T-helper 9 cell (primary cell): ENCODE measurements at regions not wholly inside any gene's neighbourhood (a gene's known extent, or its start where the extent isn't known, plus 50 kb on each side); places are given as distances from the start of the nearest gene placed in this dataset.
"Not testable (repeated sequence)": the region's sequence is repeated elsewhere in the genome, so short reads cannot be mapped to it uniquely, and the experiment has no call there.

Experiments
- DNase-seq: peaks from one replicate; pipeline ENCODE4 v3.0.0-alpha.2; 2020

DNA sequence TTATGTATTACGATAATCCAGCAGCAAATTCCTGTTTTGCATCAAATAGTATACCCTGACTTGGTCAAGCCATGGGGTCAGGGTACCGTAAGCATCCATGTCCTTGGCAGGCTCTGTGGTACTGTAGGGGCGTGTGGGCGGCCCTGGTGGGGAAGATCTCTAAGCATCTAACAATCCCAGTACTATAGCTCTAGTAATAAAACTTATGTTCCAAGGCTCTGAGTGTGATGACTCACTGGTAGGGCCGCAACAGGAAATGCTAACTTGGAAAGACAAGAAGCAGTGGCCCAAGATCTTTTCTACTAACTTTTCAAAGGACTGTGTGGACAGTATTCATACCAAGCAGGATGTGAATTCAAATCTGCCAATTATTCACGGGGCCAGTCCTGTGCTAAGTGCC lies 63.8 kb downstream of the CLEC18A start:
- not testable (repeated sequence) for DNase-seq

DNA sequence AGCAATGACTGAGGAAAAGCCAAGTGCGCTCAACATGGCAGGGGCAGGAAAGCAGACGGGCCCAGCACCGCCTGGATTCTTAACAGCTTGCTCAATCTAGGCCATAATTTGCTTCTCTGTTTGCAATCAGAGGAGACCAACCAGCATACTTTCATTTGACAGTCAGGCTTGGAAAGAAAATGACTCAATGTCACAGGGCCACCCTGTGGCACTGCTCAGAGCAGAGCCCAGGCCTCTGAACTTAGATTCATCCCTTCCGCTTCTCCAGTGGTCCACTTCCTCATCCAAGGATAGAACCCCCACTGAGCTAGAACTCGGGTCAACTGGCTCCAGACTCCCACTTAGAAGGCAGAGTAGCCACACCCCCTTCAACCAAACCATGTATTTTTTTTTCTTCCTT lies 65.6 kb downstream of the CLEC18A start:
- DNase-seq, result not testable (repeated sequence)

DNA sequence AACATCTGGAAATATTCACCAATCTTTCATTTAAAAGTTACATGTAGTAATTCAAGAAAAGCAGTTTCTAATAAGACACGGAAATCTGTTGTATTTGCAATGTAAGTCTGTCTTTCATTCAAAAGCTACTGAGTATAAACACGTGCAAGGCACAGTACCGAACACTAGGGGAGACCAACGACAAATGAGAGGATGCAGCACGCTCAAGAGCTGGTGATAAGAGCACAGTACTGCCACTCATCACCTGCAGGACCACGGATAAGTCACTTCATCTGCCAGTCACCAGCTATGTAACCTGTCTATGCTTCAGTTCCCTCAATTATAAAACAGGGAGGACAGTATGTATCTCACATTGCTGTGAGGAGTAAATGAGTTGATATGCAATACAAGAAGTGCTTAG lies 67.1 kb downstream of the CLEC18A start:
- peak; percentile 16 for DNase-seq

DNA sequence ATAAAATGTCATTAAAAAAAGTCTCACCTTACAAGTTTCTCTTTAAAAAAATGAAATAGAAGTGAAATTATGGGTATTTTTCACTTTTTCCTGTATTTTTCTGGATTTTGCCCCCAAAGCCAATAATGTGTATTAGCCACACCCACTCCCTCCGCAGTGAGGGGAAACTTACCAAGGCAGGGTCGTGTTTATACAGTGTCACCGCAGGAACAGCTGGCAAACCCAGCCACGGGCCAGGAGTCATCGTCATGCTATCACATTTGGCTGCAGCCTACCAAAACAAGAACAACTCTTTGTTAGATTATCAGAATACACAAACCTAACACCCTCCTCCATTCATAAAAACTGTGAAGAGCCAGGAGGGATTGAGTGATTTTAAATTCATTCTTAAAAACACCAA lies 72.1 kb downstream of the CLEC18A start:
- DNase-seq, result not testable (repeated sequence)

- DNase-seq, result not testable (repeated sequence)
Measured at GRCh38 chr16:70023956-70024355, 72.8 kb downstream of the CLEC18A start.

- peak; percentile 27 for DNase-seq
Measured at GRCh38 chr16:70026165-70026854, 75.2 kb downstream of the CLEC18A start.

GRCh38 chr16:70032906-70033305 lies 81.2 kb upstream of the PDPR start:
- not testable (repeated sequence) for DNase-seq

GRCh38 chr16:70037913-70038312 lies 76.2 kb upstream of the PDPR start:
- not testable (repeated sequence) for DNase-seq

DNA sequence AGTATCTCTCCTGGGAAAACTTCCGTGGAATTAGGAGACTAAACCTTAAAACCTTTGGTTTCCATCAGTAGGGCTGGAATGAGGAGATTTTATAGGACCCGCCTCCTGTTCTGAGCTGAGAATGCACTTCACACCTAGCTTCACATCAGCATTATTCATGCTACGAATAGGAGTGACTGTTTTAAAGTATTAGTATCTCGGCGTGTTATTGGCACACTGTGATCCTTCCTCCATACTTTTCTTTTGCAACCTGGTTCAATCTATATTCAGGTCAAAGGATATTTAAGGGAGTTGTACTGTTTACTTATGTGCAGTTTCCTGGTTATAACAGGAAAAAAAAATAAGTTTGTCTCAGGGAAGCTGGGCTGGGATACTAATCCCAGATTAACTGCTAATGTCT lies 73.6 kb upstream of the PDPR start:
- DNase-seq, result not testable (repeated sequence)

DNA sequence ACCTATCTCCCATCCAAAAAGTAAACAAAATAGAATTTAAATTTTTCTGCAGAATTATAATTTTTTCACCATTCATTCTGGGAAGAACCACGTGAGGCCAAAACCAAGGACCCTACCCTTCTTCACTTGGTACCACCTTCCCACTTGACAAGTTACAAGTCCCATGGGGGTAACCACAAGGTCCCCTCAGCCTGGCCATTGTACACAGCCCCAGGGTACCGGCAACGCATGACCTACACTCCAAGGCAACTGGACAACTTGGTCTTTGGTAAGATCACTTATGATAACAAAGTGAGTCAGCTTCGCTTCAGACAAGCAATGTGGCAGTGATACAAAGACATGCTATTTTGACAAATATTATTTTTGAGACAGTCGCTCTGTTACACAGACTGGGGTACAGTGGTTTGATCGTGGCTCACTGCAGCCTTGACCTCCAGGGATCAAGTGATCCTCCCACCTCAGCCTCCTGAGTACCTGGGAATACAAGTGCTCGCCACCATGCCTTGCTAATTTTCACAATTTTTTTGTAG lies 70.5 kb upstream of the PDPR start:
- not testable (repeated sequence) for DNase-seq

DNA sequence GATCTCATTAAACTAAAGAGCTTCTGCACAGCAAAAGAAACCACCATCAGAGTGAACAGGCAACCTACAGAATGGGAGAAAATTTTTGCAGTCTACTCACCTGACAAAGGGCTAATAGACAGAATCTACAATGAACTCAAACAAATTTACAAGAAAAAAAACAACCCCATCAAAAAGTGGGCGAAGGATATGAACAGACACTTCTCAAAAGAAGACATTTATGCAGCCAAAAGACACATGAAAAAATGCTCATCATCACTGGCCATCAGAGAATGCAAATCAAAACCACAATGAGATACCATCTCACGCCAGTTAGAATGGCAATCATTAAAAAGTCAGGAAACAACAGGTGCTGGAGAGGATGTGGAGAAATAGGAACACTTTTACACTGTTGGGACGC lies 67.6 kb upstream of the PDPR start:
- not testable (repeated sequence) for DNase-seq

- DNase-seq, result not testable (repeated sequence)
Measured at GRCh38 chr16:70048083-70048482, 66.0 kb upstream of the PDPR start.

GRCh38 chr16:70058056-70058455 lies 56.1 kb upstream of the PDPR start:
- DNase-seq, result not testable (repeated sequence)

DNA sequence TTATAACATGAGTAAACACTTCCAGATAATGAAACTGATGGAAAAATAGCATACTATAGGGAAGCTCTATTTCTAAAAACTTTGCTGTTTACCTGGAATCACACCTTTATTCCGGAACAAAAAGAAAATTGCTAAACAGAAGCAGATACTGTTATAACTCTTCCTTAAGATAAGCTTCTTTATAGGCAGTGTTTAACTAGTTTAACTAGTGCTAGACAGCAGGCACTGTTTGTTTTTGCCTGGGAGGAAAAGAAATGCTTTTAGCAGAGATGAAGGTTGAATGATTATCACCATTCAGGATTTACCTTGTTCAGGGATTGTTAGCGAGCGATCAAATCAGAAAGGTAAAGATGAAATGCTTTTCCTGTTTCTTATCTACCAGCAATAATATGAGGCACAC lies 54.7 kb upstream of the PDPR start:
- not testable (repeated sequence) for DNase-seq

DNA sequence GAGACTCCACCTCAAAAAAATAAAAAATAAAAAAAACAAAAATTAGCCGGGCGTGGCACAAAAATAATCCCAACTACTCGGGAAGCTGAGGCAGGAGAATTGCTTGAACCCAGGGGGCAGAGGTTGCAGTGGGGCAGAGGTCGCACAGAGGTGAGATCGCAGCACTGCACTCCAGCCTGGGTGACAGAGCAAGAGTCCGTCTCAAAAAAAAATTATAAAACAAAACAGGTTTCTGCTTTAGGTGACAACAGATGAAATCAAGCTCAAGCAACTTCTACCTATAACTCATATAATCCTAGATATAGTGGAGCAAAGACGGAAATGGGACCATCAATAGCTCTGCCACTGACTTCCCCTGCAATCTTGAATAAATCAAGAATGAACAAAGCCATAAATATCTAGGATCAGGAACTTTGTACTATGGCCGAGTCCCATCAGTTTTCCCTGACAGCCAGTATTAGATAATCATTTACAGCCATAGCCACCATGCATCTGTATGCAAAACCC lies 53.6 kb upstream of the PDPR start:
- DNase-seq, result not testable (repeated sequence)

GRCh38 chr16:70061671-70062218 lies 52.4 kb upstream of the PDPR start:
- DNase-seq, result not testable (repeated sequence)

DNA sequence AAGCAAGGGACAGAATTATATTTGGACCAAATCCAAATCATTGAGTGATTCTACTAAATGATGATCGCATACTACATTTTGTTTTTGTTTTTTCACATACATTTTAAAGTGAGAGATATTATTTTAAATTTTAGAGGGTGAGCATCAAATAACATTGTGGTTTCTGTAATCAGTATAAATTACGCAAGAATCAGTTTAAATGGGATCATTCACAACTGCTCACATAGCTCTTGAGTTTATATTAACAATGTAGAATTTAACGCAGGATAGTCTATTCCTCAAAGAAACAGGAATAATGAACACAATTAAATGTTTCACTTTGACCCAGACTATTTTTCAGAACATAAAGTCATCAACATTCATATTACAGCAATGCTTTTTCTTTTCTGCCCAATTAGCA lies 51.2 kb upstream of the PDPR start:
- DNase-seq, result not testable (repeated sequence)
